ENCODE measurements at regions not wholly inside any gene's neighbourhood (a gene's known extent, or its start where the extent isn't known, plus 50 kb on each side); places are given as distances from the start of the nearest gene placed in this dataset.

DNA sequence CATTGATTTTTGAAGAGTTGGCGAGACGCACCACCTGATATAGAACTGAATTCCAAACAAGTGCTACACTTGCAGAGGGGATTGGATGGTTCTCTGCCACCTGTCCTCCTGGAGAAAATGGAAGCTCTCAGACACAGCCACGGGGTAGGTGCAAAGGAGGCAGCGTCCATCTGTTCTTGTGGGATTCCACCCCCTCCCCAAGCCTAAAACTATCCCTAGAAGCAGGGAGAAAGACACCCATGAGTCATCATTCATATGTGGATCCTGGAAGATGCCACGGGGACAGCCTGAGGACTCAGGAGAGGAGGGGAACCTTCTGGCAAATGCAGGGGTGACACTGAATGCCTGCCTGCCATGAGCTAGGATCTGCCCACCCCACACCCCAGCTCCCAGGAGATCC is 171.3 kb upstream of the CST7 start:
- Mint-ChIP-seq H3K4me1 (ENCODE audit: low read depth) (no peaks in the 10 kb centered on the region), H3K9me3 (ENCODE audit: low read depth) (peaks cover 9% of the 10 kb centered on the region), H3K27me3 (peaks cover 11% of the 10 kb centered on the region), H3K4me3 (ENCODE audit: low read depth) (no peak overlapping the region), H3K36me3 (ENCODE audit: insufficient read depth) (no peaks in the 10 kb centered on the region), H3K27ac (no peak overlapping the region)
- TF ChIP-seq, protein P1, sequence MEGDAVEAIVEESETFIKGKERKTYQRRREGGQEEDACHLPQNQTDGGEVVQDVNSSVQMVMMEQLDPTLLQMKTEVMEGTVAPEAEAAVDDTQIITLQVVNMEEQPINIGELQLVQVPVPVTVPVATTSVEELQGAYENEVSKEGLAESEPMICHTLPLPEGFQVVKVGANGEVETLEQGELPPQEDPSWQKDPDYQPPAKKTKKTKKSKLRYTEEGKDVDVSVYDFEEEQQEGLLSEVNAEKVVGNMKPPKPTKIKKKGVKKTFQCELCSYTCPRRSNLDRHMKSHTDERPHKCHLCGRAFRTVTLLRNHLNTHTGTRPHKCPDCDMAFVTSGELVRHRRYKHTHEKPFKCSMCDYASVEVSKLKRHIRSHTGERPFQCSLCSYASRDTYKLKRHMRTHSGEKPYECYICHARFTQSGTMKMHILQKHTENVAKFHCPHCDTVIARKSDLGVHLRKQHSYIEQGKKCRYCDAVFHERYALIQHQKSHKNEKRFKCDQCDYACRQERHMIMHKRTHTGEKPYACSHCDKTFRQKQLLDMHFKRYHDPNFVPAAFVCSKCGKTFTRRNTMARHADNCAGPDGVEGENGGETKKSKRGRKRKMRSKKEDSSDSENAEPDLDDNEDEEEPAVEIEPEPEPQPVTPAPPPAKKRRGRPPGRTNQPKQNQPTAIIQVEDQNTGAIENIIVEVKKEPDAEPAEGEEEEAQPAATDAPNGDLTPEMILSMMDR (IDR thresholded peaks at IDR 0.05; ENCODE audit: unreplicated experiment), result no peak
- DNase-seq (ENCODE audit: low spot score, unreplicated experiment), result no peak

DNA sequence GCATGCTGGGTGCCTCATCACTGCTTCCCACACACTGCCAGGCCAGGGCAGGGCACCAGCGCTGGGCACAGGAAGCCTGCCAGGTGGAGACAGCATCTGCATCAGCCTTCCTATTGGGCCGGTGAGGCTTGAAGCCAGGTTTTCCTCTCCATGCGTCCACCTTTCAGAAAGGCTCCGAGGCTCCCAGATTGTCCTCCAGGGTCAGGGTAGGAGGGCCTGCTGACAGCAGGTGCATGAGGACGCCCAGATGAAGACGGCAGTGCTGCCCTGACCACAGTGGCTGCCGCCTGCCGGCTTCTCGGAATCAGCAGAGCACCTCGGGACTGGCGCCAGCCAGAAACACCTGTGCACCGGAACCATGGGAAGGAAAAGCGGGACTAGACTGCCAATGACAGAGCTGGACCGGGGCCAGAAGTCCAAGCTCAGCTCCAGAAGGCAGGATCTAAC is 170.5 kb upstream of the CST7 start:
- no peak overlapping the region for H3K27ac Mint-ChIP-seq
- H3K27me3 Mint-ChIP-seq, result peaks cover 13% of the 10 kb centered on the region
- no peak for DNase-seq (ENCODE audit: low spot score, unreplicated experiment)
- H3K4me1 Mint-ChIP-seq (ENCODE audit: low read depth), result no peaks in the 10 kb centered on the region
- no peak overlapping the region for H3K4me3 Mint-ChIP-seq (ENCODE audit: low read depth)
- H3K9me3 Mint-ChIP-seq (ENCODE audit: low read depth), result peaks cover 9% of the 10 kb centered on the region
- H3K36me3 Mint-ChIP-seq (ENCODE audit: insufficient read depth), result no peaks in the 10 kb centered on the region
- TF ChIP-seq, protein P1 (IDR thresholded peaks at IDR 0.05; ENCODE audit: unreplicated experiment), result no peak

DNA sequence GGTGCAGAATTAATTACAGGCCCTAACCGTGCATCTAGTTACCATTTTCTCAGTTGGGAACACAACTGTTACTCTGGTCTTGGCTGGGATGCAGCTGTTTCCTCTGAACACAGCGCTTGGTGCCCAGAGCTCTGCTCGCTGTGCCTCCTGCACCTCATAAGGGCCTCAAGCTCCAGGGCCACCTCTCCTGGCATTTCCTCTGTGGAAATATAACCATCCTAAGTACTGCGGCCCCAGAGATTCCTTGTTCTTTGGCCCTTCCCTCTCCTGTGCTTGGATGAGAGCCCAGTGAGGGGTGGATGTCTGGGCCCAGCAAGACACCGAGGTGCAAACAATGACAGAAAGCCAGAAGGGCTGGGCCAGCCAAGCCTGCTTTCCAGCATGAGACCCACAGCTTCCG is 169.9 kb upstream of the CST7 start:
- Mint-ChIP-seq H3K4me3 (ENCODE audit: low read depth) (no peak overlapping the region), H3K27me3 (peaks cover 13% of the 10 kb centered on the region), H3K9me3 (ENCODE audit: low read depth) (peaks cover 9% of the 10 kb centered on the region), H3K27ac (no peak overlapping the region), H3K36me3 (ENCODE audit: insufficient read depth) (no peaks in the 10 kb centered on the region), H3K4me1 (ENCODE audit: low read depth) (no peaks in the 10 kb centered on the region)
- TF ChIP-seq, protein P1 (IDR thresholded peaks at IDR 0.05; ENCODE audit: unreplicated experiment), result no peak
- DNase-seq (ENCODE audit: low spot score, unreplicated experiment), result no peak

DNA sequence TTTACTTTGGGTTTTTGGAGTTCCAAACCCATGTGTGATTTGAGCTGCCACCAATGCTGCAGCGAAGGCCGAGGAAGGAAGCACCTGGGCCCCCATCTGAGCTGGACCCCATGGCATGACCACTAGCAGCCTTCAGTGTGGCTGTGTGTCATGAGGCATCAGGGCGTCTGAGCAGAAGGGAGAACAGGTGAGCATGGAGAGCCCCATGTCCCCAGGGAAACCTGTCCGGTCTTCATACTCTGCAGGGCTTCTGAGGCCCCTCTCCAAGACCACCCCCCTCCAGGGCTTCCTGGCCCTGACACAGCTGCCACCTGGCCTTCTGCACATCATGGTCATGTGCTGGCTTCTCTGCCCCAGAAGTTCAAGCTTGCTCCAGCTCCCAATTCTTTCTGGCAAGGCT is 169.1 kb upstream of the CST7 start:
- Mint-ChIP-seq H3K27me3 (peaks cover 7% of the 10 kb centered on the region), H3K27ac (no peak overlapping the region), H3K9me3 (ENCODE audit: low read depth) (peaks cover 5% of the 10 kb centered on the region), H3K4me3 (ENCODE audit: low read depth) (no peak overlapping the region), H3K36me3 (ENCODE audit: insufficient read depth) (no peaks in the 10 kb centered on the region), H3K4me1 (ENCODE audit: low read depth) (no peaks in the 10 kb centered on the region)
- TF ChIP-seq, protein P1 (IDR thresholded peaks at IDR 0.05; ENCODE audit: unreplicated experiment), result no peak
- no peak for DNase-seq (ENCODE audit: low spot score, unreplicated experiment)

DNA sequence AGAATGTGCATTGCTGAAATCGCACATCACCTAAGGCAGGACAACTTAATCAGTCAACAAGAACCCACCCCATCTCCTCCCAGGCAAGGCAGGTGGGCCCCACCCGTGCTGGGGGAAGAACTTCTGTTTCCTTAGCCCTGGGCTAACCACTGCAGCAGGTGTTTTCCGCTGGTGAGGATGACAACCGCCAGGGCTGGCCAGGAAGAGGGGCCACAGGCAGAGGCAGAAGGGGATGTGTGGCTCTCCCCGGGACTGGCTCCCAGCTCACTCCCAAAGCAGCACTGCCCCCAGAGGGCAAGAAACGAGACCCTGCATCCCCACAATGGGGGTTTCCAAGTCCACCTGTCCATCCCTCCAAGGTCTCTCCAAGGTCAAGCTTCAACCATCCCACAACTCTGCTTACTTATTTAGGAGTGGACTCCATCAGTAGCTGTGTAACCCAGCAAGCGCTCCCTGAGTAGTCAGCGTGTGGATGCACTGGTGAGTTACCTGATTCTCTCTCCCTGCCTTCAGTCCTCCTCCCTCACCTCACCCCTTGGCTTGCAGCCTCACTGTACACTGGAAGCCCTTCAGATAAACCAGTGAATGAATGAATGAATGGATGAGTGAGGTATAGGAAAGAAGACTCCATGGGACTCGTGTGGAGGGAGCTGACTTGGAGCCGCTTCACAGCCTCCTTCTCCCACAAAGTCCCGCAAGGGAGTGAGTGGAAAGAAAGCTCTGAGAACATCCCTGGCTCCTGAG is 168.2 kb upstream of the CST7 start:
- TF ChIP-seq, protein P1 (IDR thresholded peaks at IDR 0.05; ENCODE audit: unreplicated experiment), result no peak
- H3K9me3 Mint-ChIP-seq (ENCODE audit: low read depth), result no peaks in the 10 kb centered on the region
- H3K4me3 Mint-ChIP-seq (ENCODE audit: low read depth), result no peak overlapping the region
- no peak for DNase-seq (ENCODE audit: low spot score, unreplicated experiment)
- no peak overlapping the region for H3K27ac Mint-ChIP-seq
- no peaks in the 10 kb centered on the region for H3K4me1 Mint-ChIP-seq (ENCODE audit: low read depth)
- peaks cover 6% of the 10 kb centered on the region for H3K27me3 Mint-ChIP-seq
- H3K36me3 Mint-ChIP-seq (ENCODE audit: insufficient read depth), result no peaks in the 10 kb centered on the region
